Uterus (tissue), 3 donors: ENCODE measurements at regions not wholly inside any gene's neighbourhood (a gene's known extent, or its start where the extent isn't known, plus 50 kb on each side); places are given as distances from the start of the nearest gene placed in this dataset.

Experiments
- DNase-seq, 2 donors: peaks; one replicate each; pipeline ENCODE4 v3.0.0-alpha.2; 2019 to 2020
- H3K27ac ChIP-seq, 2 donors: fragments of 200-600 bp; sonication (generic); 1 replicate in 1 of 2; 2 replicates in 1 of 2; pipeline ENCODE4 v1.5.1; 2016 to 2018
- H3K27me3 ChIP-seq, 2 donors: fragments of 200-600 bp; sonication (generic); one replicate each; pipeline ENCODE4 v1.5.1; 2018 to 2019; ENCODE audit warnings: control low read depth in 1 of 2
- H3K36me3 ChIP-seq, 2 donors: fragments of 200-600 bp; sonication (generic); one replicate each; pipeline ENCODE4 v1.5.1; 2019; ENCODE audit warnings: control low read depth in 1 of 2
- H3K4me1 ChIP-seq, 2 donors: fragments of 200-600 bp; sonication (generic); one replicate each; pipeline ENCODE4 v1.5.1; 2018 to 2019; ENCODE audit warnings: control low read depth in 1 of 2
- H3K4me3 ChIP-seq, 2 donors: fragments of 200-600 bp; sonication (generic); 1 replicate in 1 of 2; 2 replicates in 1 of 2; pipeline ENCODE4 v1.5.1; 2018 to 2019; ENCODE audit warnings: mild to moderate bottlenecking in 1 of 2
- H3K9me3 ChIP-seq, 2 donors: fragments of 200-600 bp; sonication (generic); one replicate each; pipeline ENCODE4 v1.5.1; 2019; ENCODE audit warnings: control low read depth in 1 of 2
- CTCF ChIP-seq, 4 experiments: fragments of 200-600 bp in 2 of 4; fragments of 450-650 bp in 2 of 4; sonication (generic) in 2 of 4; IDR thresholded peaks; one replicate each; pipeline ENCODE4 v1.5.1; 2016 to 2019; ENCODE audit warnings: antibody characterized with exemption in 4 of 4, mild to moderate bottlenecking in 2 of 4, moderate library complexity in 1 of 4
- POLR2A ChIP-seq, 2 donors: fragments of 450-650 bp; IDR thresholded peaks; one replicate each; pipeline ENCODE4 v1.6.1; 2016; ENCODE audit warnings: antibody characterized with exemption in 2 of 2, mild to moderate bottlenecking in 1 of 2, moderate library complexity in 1 of 2
- intact Hi-C: fragments of 100-400 bp; cut with DNase I; formaldehyde crosslinking; loops from one replicate; pipeline ENCODE4 v1.15.1; 2023; ENCODE audit warnings: low total_unique reads
- donor health status: DM: yes; HTN: yes; CAD: no.

- no peaks in the 10 kb centered on the region for H3K36me3 ChIP-seq
- H3K27me3 ChIP-seq, result no peaks in the 10 kb centered on the region
- intact Hi-C loops, result no loop called here
- no peak overlapping the region for H3K27ac ChIP-seq
- H3K4me1 ChIP-seq, result no peaks in the 10 kb centered on the region
- H3K9me3 ChIP-seq, result no peaks in the 10 kb centered on the region
- DNase-seq, result no peak
- H3K4me3 ChIP-seq, result no peak overlapping the region
- TF ChIP-seq CTCF (IDR thresholded peaks at IDR 0.05) (no peak), POLR2A (IDR thresholded peaks at IDR 0.05) (no peak)
Measured at GRCh38 chr14:38490273-38490672, 234.4 kb upstream of the CLEC14A start.

- Histone ChIP-seq H3K27me3 (no peaks in the 10 kb centered on the region), H3K36me3 (no peaks in the 10 kb centered on the region), H3K4me1 (no peaks in the 10 kb centered on the region), H3K9me3 (no peaks in the 10 kb centered on the region), H3K27ac (no peak overlapping the region), H3K4me3 (no peak overlapping the region)
- TF ChIP-seq CTCF (IDR thresholded peaks at IDR 0.05) (no peak), POLR2A (IDR thresholded peaks at IDR 0.05) (no peak)
- DNase-seq, result no peak
- intact Hi-C loops, result no loop called here
Measured at GRCh38 chr14:38485026-38485425, 229.1 kb upstream of the CLEC14A start.

- TF ChIP-seq POLR2A (IDR thresholded peaks at IDR 0.05) (no peak), CTCF (IDR thresholded peaks at IDR 0.05) (no peak)
- no peak for DNase-seq
- Histone ChIP-seq H3K27ac (no peak overlapping the region), H3K4me1 (no peaks in the 10 kb centered on the region), H3K36me3 (no peaks in the 10 kb centered on the region), H3K27me3 (no peaks in the 10 kb centered on the region), H3K9me3 (no peaks in the 10 kb centered on the region), H3K4me3 (no peak overlapping the region)
- intact Hi-C loops, result no loop called here
Measured at GRCh38 chr14:38481952-38482678, 226.2 kb upstream of the CLEC14A start.

GRCh38 chr14:38469156-38469555, 213.3 kb upstream of the CLEC14A start:
- intact Hi-C loops, result no loop called here
- Histone ChIP-seq H3K4me3 (no peak overlapping the region), H3K27ac (no peak overlapping the region), H3K27me3 (no peaks in the 10 kb centered on the region), H3K4me1 (no peaks in the 10 kb centered on the region), H3K9me3 (no peaks in the 10 kb centered on the region), H3K36me3 (no peaks in the 10 kb centered on the region)
- no peak for TF ChIP-seq CTCF (IDR thresholded peaks at IDR 0.05)
- no peak for TF ChIP-seq POLR2A (IDR thresholded peaks at IDR 0.05)
- DNase-seq, result no peak

GRCh38 chr14:38442208-38442607, 186.3 kb upstream of the CLEC14A start:
- H3K36me3 ChIP-seq, result no peaks in the 10 kb centered on the region
- no peaks in the 10 kb centered on the region for H3K9me3 ChIP-seq
- DNase-seq, result no peak
- no peaks in the 10 kb centered on the region for H3K27me3 ChIP-seq
- intact Hi-C loops, result no loop called here
- no peak overlapping the region for H3K27ac ChIP-seq
- no peaks in the 10 kb centered on the region for H3K4me1 ChIP-seq
- H3K4me3 ChIP-seq, result no peak overlapping the region
- TF ChIP-seq CTCF (IDR thresholded peaks at IDR 0.05) (no peak), POLR2A (IDR thresholded peaks at IDR 0.05) (no peak)
